ENCODE measurements at regions not wholly inside any gene's neighbourhood (a gene's known extent, or its start where the extent isn't known, plus 50 kb on each side); places are given as distances from the start of the nearest gene placed in this dataset.
A peak's percentile ranks its signal among the peaks of the same experiment; 100 is the strongest.

DNA sequence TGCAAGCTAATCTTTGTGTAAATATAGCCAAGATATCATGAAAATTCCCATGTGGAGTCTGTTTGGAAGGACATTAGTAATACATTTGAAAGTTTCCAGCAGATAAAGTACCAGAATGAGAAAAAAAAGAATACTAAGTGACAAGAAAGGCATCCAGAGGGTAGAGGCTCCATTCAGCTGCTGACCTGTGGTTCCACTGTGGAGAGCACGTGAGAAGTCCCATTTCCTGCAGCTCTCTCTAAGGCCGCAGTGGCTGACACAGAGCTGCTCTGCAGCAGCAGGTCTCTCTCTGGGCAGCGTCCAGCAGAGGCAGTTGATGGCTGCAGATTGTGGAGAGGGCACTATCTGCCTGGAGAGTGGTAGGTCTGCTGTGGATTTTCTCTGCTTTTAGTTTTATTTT, 100.1 kb upstream of the TMEM72 start:
- H4K20me1 ChIP-seq (ENCODE audit: insufficient read depth, low read length): no peaks in the 10 kb centered on the region
- H3K4me2 ChIP-seq (replicated peaks; ENCODE audit: extremely low read depth, low read length, poor library complexity, severe bottlenecking): no peak overlapping the region
- peaks cover 0 to 8% (median 4%) of the 10 kb centered on the region in 7 donors for H3K9me3 Mint-ChIP-seq
- H3K27ac ChIP-seq (ENCODE audit: low read depth in 1 of 2, low read length in 2 of 2): no peak overlapping the region
- no peaks in the 10 kb centered on the region for H3K4me1 ChIP-seq (ENCODE audit: control insufficient read depth in 1 of 2, insufficient read depth in 2 of 2, low read length in 2 of 2)
- H3K36me3 Mint-ChIP-seq: no peaks in the 10 kb centered on the region
- H2AFZ ChIP-seq (ENCODE audit: insufficient read depth, low read depth, low read length, poor library complexity, severe bottlenecking): no peak overlapping the region
- WGBS (ENCODE audit: insufficient coverage): 51% methylated on average over 3 of the region's 3 CpGs
- TF ChIP-seq, protein P1, sequence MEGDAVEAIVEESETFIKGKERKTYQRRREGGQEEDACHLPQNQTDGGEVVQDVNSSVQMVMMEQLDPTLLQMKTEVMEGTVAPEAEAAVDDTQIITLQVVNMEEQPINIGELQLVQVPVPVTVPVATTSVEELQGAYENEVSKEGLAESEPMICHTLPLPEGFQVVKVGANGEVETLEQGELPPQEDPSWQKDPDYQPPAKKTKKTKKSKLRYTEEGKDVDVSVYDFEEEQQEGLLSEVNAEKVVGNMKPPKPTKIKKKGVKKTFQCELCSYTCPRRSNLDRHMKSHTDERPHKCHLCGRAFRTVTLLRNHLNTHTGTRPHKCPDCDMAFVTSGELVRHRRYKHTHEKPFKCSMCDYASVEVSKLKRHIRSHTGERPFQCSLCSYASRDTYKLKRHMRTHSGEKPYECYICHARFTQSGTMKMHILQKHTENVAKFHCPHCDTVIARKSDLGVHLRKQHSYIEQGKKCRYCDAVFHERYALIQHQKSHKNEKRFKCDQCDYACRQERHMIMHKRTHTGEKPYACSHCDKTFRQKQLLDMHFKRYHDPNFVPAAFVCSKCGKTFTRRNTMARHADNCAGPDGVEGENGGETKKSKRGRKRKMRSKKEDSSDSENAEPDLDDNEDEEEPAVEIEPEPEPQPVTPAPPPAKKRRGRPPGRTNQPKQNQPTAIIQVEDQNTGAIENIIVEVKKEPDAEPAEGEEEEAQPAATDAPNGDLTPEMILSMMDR (IDR thresholded peaks at IDR 0.05): no peak
- H3K36me3 ChIP-seq (replicated peaks in 1 of 2; ENCODE audit: control insufficient read depth in 1 of 2, insufficient read depth in 2 of 2, low read length in 2 of 2): no peaks in the 10 kb centered on the region
- H3K27me3 Mint-ChIP-seq (ENCODE audit: low read depth in 3 of 3): peaks cover 3 to 4% (median 3%) of the 10 kb centered on the region in 3 donors
- DNase-seq: no peak
- no peaks in the 10 kb centered on the region for H3K79me2 ChIP-seq (ENCODE audit: insufficient read depth, low read length)
- H3K9me3 ChIP-seq (replicated peaks in 1 of 2; ENCODE audit: control insufficient read depth in 1 of 2, insufficient read depth in 1 of 2, low read length in 2 of 2): no peaks in the 10 kb centered on the region
- H3K27me3 ChIP-seq (ENCODE audit: control insufficient read depth in 2 of 2, insufficient read depth in 2 of 2, low read length in 2 of 2): no peaks in the 10 kb centered on the region
- no peaks in the 10 kb centered on the region for H3K4me1 Mint-ChIP-seq
- H3K4me3 Mint-ChIP-seq: no peak overlapping the region
- no peak overlapping the region for H3K27ac Mint-ChIP-seq
- H3K9ac ChIP-seq (ENCODE audit: insufficient read depth, low read length, poor library complexity, severe bottlenecking): no peak overlapping the region
- no peak overlapping the region for H3K4me3 ChIP-seq (replicated peaks in 1 of 3; ENCODE audit: low read depth in 2 of 3, low read length in 3 of 3)
- intact Hi-C loops (cut with micrococcal nuclease): no loop called here

DNA sequence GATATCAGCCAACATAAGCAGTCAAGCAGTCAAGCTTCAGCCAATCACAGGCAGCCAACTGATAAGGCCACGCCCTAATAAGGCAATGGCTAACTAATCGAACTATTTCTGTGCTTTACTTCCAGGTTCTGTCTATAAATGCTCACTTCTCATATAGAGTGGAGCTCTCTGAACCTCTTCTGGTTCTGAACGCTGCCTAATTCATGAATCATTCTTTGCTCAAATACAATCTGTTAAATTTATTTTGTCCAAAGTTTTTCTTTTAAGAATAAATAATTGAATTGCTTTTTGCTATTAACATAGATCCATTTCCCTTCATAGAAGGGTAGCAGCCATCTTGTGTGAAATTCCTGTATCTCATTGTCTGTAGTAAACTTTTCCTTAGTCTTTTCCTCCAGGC, 97.9 kb upstream of the TMEM72 start:
- Mint-ChIP-seq H3K27me3 (ENCODE audit: low read depth in 3 of 3) (peaks cover 3 to 5% (median 4%) of the 10 kb centered on the region in 3 donors), H3K36me3 (no peaks in the 10 kb centered on the region), H3K9me3 (peaks cover 0 to 8% (median 4%) of the 10 kb centered on the region in 7 donors), H3K4me1 (no peaks in the 10 kb centered on the region), H3K4me3 (no peak overlapping the region), H3K27ac (peak overlapping the region in 1 of 7 donors; percentile 43)
- no peak for DNase-seq
- TF ChIP-seq, protein P1 (IDR thresholded peaks at IDR 0.05): no peak
- no peaks in the 10 kb centered on the region for H3K79me2 ChIP-seq (ENCODE audit: insufficient read depth, low read length)
- H2AFZ ChIP-seq (ENCODE audit: insufficient read depth, low read depth, low read length, poor library complexity, severe bottlenecking): no peak overlapping the region
- no peak overlapping the region for H3K9ac ChIP-seq (ENCODE audit: insufficient read depth, low read length, poor library complexity, severe bottlenecking)
- 89% methylated on average over 2 of the region's 3 CpGs for WGBS (ENCODE audit: insufficient coverage)
- no peaks in the 10 kb centered on the region for H3K36me3 ChIP-seq (replicated peaks in 1 of 2; ENCODE audit: control insufficient read depth in 1 of 2, insufficient read depth in 2 of 2, low read length in 2 of 2)
- no peaks in the 10 kb centered on the region for H3K4me1 ChIP-seq (ENCODE audit: control insufficient read depth in 1 of 2, insufficient read depth in 2 of 2, low read length in 2 of 2)
- H4K20me1 ChIP-seq (ENCODE audit: insufficient read depth, low read length): no peaks in the 10 kb centered on the region
- H3K27me3 ChIP-seq (ENCODE audit: control insufficient read depth in 2 of 2, insufficient read depth in 2 of 2, low read length in 2 of 2): no peaks in the 10 kb centered on the region
- no peak overlapping the region for H3K4me3 ChIP-seq (replicated peaks in 1 of 3; ENCODE audit: low read depth in 2 of 3, low read length in 3 of 3)
- H3K4me2 ChIP-seq (replicated peaks; ENCODE audit: extremely low read depth, low read length, poor library complexity, severe bottlenecking): no peak overlapping the region
- no peak overlapping the region for H3K27ac ChIP-seq (ENCODE audit: low read depth in 1 of 2, low read length in 2 of 2)
- no peaks in the 10 kb centered on the region for H3K9me3 ChIP-seq (replicated peaks in 1 of 2; ENCODE audit: control insufficient read depth in 1 of 2, insufficient read depth in 1 of 2, low read length in 2 of 2)
- intact Hi-C loops (cut with micrococcal nuclease): no loop called here

All from CD14-positive monocyte (primary cell).